CD8-positive, alpha-beta memory T cell (primary cell): ENCODE measurements at regions not wholly inside any gene's neighbourhood (a gene's known extent, or its start where the extent isn't known, plus 50 kb on each side); places are given as distances from the start of the nearest gene placed in this dataset.

Source experiments
- CTCF ChIA-PET: fragments of 350-600 bp; sonication (Branson Sonifier 250); formaldehyde crosslinking; loops from one replicate; lab custom pipeline; 2021; ENCODE audit warnings: antibody characterized with exemption; lab: Charles Lee
- POLR2A ChIA-PET: fragments of 350-600 bp; sonication (Branson Sonifier 250); formaldehyde crosslinking; loops from one replicate; lab custom pipeline; 2021; ENCODE audit warnings: antibody characterized with exemption; lab: Charles Lee
- DNase-seq, 5 donors: peaks; one replicate each; pipeline versions ENCODE4 v3.0.0 to v3.0.0-alpha.2; 2020 to 2022; ENCODE audit warnings: mixed read lengths in 1 of 5
- H3K27ac ChIP-seq: one replicate; pipeline ENCODE4 v1.7.0; 2013; ENCODE audit warnings: low read depth, mild to moderate bottlenecking, low read length, moderate library complexity
- H3K27me3 ChIP-seq: 2 replicates; pipeline ENCODE4 v1.7.0; 2013; ENCODE audit warnings: low read length, mild to moderate bottlenecking; ENCODE audit not compliant: insufficient read depth, poor library complexity, severe bottlenecking
- H3K36me3 ChIP-seq: 2 replicates; pipeline ENCODE4 v1.7.0; 2013; ENCODE audit warnings: mild to moderate bottlenecking, low read length, moderate library complexity; ENCODE audit not compliant: insufficient read depth
- H3K4me1 ChIP-seq: 2 replicates; pipeline ENCODE4 v1.7.0; 2013; ENCODE audit warnings: mild to moderate bottlenecking, low read length, moderate library complexity; ENCODE audit not compliant: insufficient read depth
- H3K4me3 ChIP-seq: 2 replicates; pipeline ENCODE4 v1.7.0; 2013; ENCODE audit warnings: mild to moderate bottlenecking, low read length
- H3K9me3 ChIP-seq: 2 replicates; pipeline ENCODE4 v1.7.0; 2013; ENCODE audit warnings: mild to moderate bottlenecking, low read length
- H3K27ac Mint-ChIP-seq, 8 donors: one replicate each; pipeline ENCODE4 v1.8.0; 2020 to 2021; ENCODE audit warnings: mixed read lengths in 8 of 8, mild to moderate bottlenecking in 6 of 8, inconsistent platforms in 3 of 8, moderate library complexity in 3 of 8
- H3K27me3 Mint-ChIP-seq, 2 donors: one replicate each; pipeline ENCODE4 v1.8.0; 2020 to 2021; ENCODE audit warnings: mixed read lengths in 2 of 2, mild to moderate bottlenecking in 1 of 2, moderate library complexity in 1 of 2
- H3K36me3 Mint-ChIP-seq, 3 donors: one replicate each; pipeline ENCODE4 v1.8.0; 2020 to 2021; ENCODE audit warnings: mixed read lengths in 3 of 3, inconsistent platforms in 1 of 3, mild to moderate bottlenecking in 1 of 3
- H3K4me1 Mint-ChIP-seq, 3 donors: one replicate each; pipeline ENCODE4 v1.8.0; 2020 to 2021; ENCODE audit warnings: mixed read lengths in 3 of 3, inconsistent platforms in 1 of 3, mild to moderate bottlenecking in 1 of 3
- H3K4me3 Mint-ChIP-seq, 7 donors: one replicate each; pipeline ENCODE4 v1.8.0; 2020 to 2021; ENCODE audit warnings: mixed read lengths in 7 of 7, mild to moderate bottlenecking in 6 of 7, moderate library complexity in 4 of 7, inconsistent platforms in 2 of 7
- H3K9me3 Mint-ChIP-seq, 5 donors: one replicate each; pipeline ENCODE4 v1.8.0; 2020 to 2022; ENCODE audit warnings: mixed read lengths in 5 of 5, mild to moderate bottlenecking in 3 of 5, moderate library complexity in 2 of 5, inconsistent platforms in 1 of 5

DNA sequence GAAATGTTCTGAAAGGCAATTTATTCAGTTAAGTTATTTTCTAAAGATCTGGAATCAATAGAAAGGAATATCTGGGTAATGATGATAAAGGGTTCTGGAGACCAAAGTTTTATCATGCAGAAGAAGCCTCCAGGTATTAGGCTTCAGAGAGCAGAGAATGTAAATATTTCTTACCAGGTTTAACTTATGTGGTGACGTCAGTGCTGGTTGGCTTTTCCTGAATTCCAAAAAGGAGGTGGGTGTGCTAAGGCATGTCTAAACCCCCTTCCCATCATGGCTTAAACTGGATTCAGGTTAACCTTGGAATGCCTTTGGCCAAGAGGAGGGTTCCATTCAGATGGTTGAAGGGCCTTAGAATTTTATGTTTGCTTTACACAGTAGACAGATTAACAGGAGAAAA is 829.9 kb downstream of the NCAM2 start:
- Mint-ChIP-seq H3K4me1 (no peaks in the 10 kb centered on the region), H3K27ac (no peak overlapping the region), H3K4me3 (no peak overlapping the region), H3K36me3 (no peaks in the 10 kb centered on the region), H3K9me3 (peaks cover 3 to 33% (median 9%) of the 10 kb centered on the region in 5 donors), H3K27me3 (no peaks in the 10 kb centered on the region)
- DNase-seq, result no peak
- H3K4me3 ChIP-seq, result no peak overlapping the region
- H3K27ac ChIP-seq, result no peak overlapping the region
- no peaks in the 10 kb centered on the region for H3K9me3 ChIP-seq
- CTCF ChIA-PET, result no interaction called here
- no peaks in the 10 kb centered on the region for H3K4me1 ChIP-seq
- POLR2A ChIA-PET, result no interaction called here
- H3K36me3 ChIP-seq, result no peaks in the 10 kb centered on the region
- H3K27me3 ChIP-seq, result no peaks in the 10 kb centered on the region

DNA sequence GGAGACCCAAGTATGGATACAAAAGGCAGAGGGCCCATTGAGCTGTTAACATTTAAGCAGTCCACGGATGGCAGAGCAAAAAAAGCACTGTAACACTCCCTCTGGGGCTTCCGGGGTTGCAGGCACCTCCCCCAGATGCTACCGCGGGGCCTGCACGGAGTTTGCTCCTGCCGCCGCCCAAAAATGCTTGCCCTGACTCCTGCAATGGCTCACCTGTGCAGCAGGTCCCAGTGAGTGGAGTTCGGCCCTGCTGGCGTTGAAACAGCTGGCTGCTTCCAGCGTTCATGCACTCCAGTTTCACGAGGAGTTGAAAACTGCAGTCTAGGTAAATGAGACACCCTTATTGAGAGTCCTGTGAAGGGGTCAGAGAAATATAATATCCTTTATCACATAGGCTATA is 832.8 kb downstream of the NCAM2 start:
- Histone ChIP-seq H3K4me1 (no peaks in the 10 kb centered on the region), H3K36me3 (no peaks in the 10 kb centered on the region), H3K27ac (no peak overlapping the region), H3K27me3 (no peaks in the 10 kb centered on the region), H3K4me3 (no peak overlapping the region), H3K9me3 (no peaks in the 10 kb centered on the region)
- Mint-ChIP-seq H3K4me1 (no peaks in the 10 kb centered on the region), H3K36me3 (no peaks in the 10 kb centered on the region), H3K4me3 (no peak overlapping the region), H3K27me3 (no peaks in the 10 kb centered on the region), H3K9me3 (peaks cover 3 to 33% (median 9%) of the 10 kb centered on the region in 5 donors), H3K27ac (no peak overlapping the region)
- DNase-seq, result no peak
- ChIA-PET POLR2A (no interaction called here), CTCF (no interaction called here)

DNA sequence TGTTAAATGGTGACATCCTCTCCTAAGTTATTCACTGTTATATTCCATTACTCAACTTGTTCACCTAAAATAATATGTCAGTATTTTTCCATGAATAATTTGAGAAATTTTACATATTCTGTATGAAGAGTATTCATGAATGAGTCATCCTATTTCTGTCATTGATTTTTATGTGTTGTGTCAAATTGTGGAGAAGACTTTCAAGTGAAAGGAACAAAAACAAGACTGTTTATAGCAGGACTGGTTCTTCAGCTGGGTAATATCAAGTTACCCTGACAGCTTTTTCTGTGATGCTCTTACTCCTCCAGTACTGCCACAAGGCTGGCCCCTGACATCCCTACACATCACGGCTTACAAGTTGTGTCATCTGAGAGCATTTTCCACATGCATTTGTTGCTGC is 847.7 kb downstream of the NCAM2 start:
- Mint-ChIP-seq H3K9me3 (peaks cover 0 to 29% (median 5%) of the 10 kb centered on the region in 5 donors), H3K27me3 (no peaks in the 10 kb centered on the region), H3K4me1 (no peaks in the 10 kb centered on the region), H3K4me3 (no peak overlapping the region), H3K27ac (no peak overlapping the region), H3K36me3 (no peaks in the 10 kb centered on the region)
- DNase-seq, result no peak
- H3K27ac ChIP-seq, result no peak overlapping the region
- H3K9me3 ChIP-seq, result peaks cover 4% of the 10 kb centered on the region
- no peaks in the 10 kb centered on the region for H3K36me3 ChIP-seq
- ChIA-PET CTCF (no interaction called here), POLR2A (no interaction called here)
- no peaks in the 10 kb centered on the region for H3K27me3 ChIP-seq
- H3K4me3 ChIP-seq, result no peak overlapping the region
- H3K4me1 ChIP-seq, result no peaks in the 10 kb centered on the region

DNA sequence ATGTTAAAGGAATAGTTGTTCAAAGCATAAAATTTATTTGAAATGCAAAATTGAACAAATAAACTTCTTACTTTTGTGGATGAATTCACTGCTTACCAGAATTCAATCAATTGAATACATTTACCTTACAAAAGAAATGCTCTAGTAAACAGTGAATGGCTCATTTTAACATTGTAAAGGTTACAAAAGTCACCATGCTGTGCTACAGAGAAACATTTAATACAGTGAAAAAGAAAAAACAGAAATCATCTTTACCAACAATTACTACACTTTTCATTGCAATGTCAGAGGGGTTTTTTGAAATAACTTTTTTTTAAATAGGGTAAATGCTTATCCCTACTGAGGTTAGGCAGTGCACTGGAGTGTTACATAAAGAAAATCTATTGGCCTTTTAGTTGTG is 853.0 kb downstream of the NCAM2 start:
- H3K9me3 ChIP-seq, result peaks cover 4% of the 10 kb centered on the region
- no peak overlapping the region for H3K4me3 ChIP-seq
- Mint-ChIP-seq H3K36me3 (no peaks in the 10 kb centered on the region), H3K4me3 (no peak overlapping the region), H3K27me3 (no peaks in the 10 kb centered on the region), H3K4me1 (no peaks in the 10 kb centered on the region), H3K9me3 (peaks cover 4 to 34% (median 12%) of the 10 kb centered on the region in 5 donors), H3K27ac (no peak overlapping the region)
- POLR2A ChIA-PET, result no interaction called here
- no peak overlapping the region for H3K27ac ChIP-seq
- no peaks in the 10 kb centered on the region for H3K27me3 ChIP-seq
- no peaks in the 10 kb centered on the region for H3K4me1 ChIP-seq
- DNase-seq, result no peak
- no peaks in the 10 kb centered on the region for H3K36me3 ChIP-seq
- CTCF ChIA-PET, result no interaction called here

DNA sequence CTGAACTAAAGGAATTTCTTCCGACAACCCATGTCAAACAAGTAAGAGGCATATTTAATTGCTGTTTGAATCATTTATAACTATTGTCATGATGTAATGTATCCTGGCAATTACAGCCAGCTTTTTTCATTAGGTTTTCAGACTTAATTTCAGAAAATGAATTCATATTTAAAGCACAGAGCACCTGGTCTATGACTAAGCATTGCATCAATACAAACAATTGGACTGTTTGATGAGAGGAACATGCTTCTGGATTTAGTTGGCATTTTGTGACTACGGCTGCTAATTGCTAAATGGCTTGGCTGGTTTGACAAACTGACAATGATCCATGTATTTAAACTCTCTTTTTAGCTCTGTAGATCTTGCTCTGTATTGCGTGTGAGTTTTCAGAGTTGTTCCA is 853.4 kb downstream of the NCAM2 start:
- ChIA-PET POLR2A (no interaction called here), CTCF (no interaction called here)
- Histone ChIP-seq H3K36me3 (no peaks in the 10 kb centered on the region), H3K27me3 (no peaks in the 10 kb centered on the region), H3K4me3 (no peak overlapping the region), H3K9me3 (peaks cover 4% of the 10 kb centered on the region), H3K27ac (no peak overlapping the region), H3K4me1 (no peaks in the 10 kb centered on the region)
- DNase-seq, result no peak
- Mint-ChIP-seq H3K9me3 (peaks cover 4 to 34% (median 12%) of the 10 kb centered on the region in 5 donors), H3K36me3 (no peaks in the 10 kb centered on the region), H3K4me3 (no peak overlapping the region), H3K27ac (no peak overlapping the region), H3K27me3 (no peaks in the 10 kb centered on the region), H3K4me1 (no peaks in the 10 kb centered on the region)

DNA sequence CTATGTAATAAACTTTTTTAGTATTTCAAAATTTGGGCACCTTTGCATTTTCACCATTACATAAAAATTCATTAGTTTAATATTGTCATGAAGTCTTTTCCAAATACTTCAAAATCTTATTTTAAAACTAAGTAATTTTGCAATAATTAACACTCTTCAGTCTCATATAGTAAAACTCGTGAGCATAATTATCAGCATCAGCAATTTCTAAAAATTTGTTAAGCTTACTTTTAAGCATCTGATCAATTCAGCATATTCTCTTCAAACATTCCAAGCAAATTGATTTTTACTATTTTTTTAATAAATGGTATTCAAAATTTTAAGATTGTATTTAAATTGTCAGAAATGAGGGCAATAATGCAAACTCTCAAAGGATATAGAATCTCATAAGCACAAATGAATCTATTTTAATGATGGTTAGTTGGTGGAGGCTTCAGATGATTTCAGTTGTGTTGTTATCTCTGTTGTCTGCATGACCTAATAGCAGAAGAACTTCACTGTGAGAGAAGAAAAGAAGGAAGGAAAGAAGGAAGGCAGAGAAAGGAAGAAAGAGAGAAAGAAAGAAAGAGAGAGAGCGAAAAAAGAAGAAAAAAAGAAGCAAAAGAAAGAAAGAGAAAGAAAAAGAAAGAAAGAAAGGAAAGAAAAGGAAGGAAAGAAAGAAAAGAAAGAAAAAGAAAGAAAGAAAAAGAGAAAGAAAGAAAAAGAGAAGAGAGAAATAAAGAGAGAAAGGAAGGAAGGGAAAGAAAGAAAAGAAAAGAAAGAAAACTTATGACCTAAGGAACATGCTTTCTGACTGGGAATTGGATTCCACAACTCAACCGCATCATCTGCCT is 860.5 kb downstream of the NCAM2 start:
- H3K9me3 Mint-ChIP-seq, result peaks cover 7 to 21% (median 9%) of the 10 kb centered on the region in 5 donors
- no peaks in the 10 kb centered on the region for H3K4me1 ChIP-seq
- H3K27me3 ChIP-seq, result no peaks in the 10 kb centered on the region
- no peak overlapping the region for H3K4me3 Mint-ChIP-seq
- H3K9me3 ChIP-seq, result no peaks in the 10 kb centered on the region
- H3K27ac Mint-ChIP-seq, result peak overlapping the region in 1 of 8 donors; percentile 72
- no peaks in the 10 kb centered on the region for H3K4me1 Mint-ChIP-seq
- H3K4me3 ChIP-seq, result no peak overlapping the region
- CTCF ChIA-PET, result no interaction called here
- no peaks in the 10 kb centered on the region for H3K27me3 Mint-ChIP-seq
- no peaks in the 10 kb centered on the region for H3K36me3 Mint-ChIP-seq
- POLR2A ChIA-PET, result no interaction called here
- DNase-seq, result no peak
- no peak overlapping the region for H3K27ac ChIP-seq
- no peaks in the 10 kb centered on the region for H3K36me3 ChIP-seq

DNA sequence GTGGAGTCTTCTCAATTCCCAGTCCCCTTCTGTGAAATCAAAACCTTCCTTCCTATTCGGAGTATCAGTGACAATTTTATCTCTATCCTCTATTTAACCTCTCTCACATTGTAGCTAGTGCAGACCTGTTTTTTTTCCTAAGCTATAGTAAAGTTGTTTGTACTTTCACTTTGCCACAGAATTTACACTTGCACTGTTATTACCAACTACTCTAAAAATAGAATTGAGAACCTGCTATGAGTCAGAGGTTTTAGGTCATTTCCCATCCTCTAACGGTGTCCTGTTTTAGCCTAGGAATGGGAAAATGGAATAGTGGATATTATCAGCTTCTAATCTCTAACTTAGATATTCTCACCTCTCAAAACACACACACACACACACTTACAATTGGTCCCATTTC is 862.7 kb downstream of the NCAM2 start:
- Mint-ChIP-seq H3K4me3 (no peak overlapping the region), H3K27me3 (peaks cover 0 to 1% of the 10 kb centered on the region in 2 donors), H3K36me3 (no peaks in the 10 kb centered on the region), H3K4me1 (no peaks in the 10 kb centered on the region), H3K9me3 (peaks cover 2 to 13% (median 7%) of the 10 kb centered on the region in 5 donors), H3K27ac (no peak overlapping the region)
- DNase-seq, result no peak
- Histone ChIP-seq H3K27me3 (no peaks in the 10 kb centered on the region), H3K36me3 (no peaks in the 10 kb centered on the region), H3K9me3 (no peaks in the 10 kb centered on the region), H3K27ac (no peak overlapping the region), H3K4me1 (no peaks in the 10 kb centered on the region), H3K4me3 (no peak overlapping the region)
- POLR2A ChIA-PET, result no interaction called here
- CTCF ChIA-PET, result no interaction called here

DNA sequence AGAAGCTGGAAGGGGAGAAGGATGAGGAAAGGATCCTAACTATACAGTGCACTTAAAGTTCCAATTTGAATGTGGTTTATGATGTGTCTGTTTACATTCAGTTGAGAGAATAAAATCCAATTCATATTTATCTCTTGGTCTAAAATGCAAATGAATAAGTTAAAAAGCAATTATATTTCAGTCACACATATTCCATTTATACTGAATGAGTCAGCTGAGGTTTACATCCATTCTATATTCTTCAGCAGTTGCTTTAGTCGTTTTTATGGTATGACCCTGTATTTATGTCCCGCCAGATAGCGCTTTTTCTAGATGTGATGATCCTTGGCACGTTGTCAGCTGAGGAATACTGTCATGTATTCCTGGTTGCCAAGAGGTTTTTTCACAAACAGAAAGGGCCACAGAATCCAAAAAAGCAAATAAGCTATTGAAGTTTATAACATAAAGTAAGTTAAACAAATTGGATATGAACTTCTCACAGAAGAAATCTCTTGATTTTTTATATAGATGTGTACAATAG is 866.2 kb downstream of the NCAM2 start:
- no peak overlapping the region for H3K27ac ChIP-seq
- Mint-ChIP-seq H3K4me3 (no peak overlapping the region), H3K4me1 (no peaks in the 10 kb centered on the region), H3K36me3 (no peaks in the 10 kb centered on the region), H3K27ac (no peak overlapping the region), H3K9me3 (peaks cover 1 to 15% (median 8%) of the 10 kb centered on the region in 5 donors), H3K27me3 (peaks cover 0 to 1% of the 10 kb centered on the region in 2 donors)
- CTCF ChIA-PET, result no interaction called here
- H3K4me3 ChIP-seq, result no peak overlapping the region
- H3K9me3 ChIP-seq, result no peaks in the 10 kb centered on the region
- no peaks in the 10 kb centered on the region for H3K27me3 ChIP-seq
- DNase-seq, result no peak
- H3K4me1 ChIP-seq, result no peaks in the 10 kb centered on the region
- POLR2A ChIA-PET, result no interaction called here
- H3K36me3 ChIP-seq, result no peaks in the 10 kb centered on the region
